ENCODE measurements at regions not wholly inside any gene's neighbourhood (a gene's known extent, or its start where the extent isn't known, plus 50 kb on each side); places are given as distances from the start of the nearest gene placed in this dataset.

DNA sequence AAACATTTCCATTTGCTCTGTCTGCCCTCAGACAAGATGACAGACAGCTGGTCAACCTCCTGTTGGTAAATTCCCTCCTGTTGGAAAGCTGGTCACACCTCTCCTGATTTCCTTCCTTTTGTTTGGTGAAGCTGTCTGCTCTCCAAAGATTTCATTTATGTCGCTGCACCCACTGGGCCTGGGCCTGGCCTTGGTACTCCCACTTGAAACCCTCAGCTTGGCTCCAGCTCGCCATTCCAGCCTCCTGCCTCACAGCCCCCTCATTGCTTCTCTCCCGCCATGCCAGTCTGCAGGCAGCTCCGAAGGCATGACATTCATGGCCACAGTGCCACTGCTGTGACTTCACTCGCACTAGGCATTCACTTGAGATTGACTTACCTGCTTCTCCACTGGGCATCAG lies 451.8 kb downstream of the VRK1 start:
- TF ChIP-seq AGO1 (IDR thresholded peaks at IDR 0.05; ENCODE audit: low read depth, low read length, poor library complexity, severe bottlenecking) (no peak), CTCF (CRISPR knock-in tag; IDR thresholded peaks at IDR 0.05) (no peak), CBX5 (CRISPR knock-in tag; IDR thresholded peaks at IDR 0.05; ENCODE audit: borderline replicate concordance) (no peak), ZNF44 (CRISPR knock-in tag; IDR thresholded peaks at IDR 0.05) (no peak), ZNF263 (CRISPR knock-in tag; IDR thresholded peaks at IDR 0.05) (no peak), POLR2A (IDR thresholded peaks at IDR 0.05; ENCODE audit: insufficient read depth in 1 of 2, low read depth in 2 of 2, low read length in 2 of 2) (no peak)
- TF ChIP-seq, protein P1, sequence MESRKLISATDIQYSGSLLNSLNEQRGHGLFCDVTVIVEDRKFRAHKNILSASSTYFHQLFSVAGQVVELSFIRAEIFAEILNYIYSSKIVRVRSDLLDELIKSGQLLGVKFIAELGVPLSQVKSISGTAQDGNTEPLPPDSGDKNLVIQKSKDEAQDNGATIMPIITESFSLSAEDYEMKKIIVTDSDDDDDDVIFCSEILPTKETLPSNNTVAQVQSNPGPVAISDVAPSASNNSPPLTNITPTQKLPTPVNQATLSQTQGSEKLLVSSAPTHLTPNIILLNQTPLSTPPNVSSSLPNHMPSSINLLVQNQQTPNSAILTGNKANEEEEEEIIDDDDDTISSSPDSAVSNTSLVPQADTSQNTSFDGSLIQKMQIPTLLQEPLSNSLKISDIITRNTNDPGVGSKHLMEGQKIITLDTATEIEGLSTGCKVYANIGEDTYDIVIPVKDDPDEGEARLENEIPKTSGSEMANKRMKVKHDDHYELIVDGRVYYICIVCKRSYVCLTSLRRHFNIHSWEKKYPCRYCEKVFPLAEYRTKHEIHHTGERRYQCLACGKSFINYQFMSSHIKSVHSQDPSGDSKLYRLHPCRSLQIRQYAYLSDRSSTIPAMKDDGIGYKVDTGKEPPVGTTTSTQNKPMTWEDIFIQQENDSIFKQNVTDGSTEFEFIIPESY (CRISPR knock-in tag; IDR thresholded peaks at IDR 0.05) = no peak

Data from HepG2 (cell line).